Body of pancreas (tissue), 4 donors: ENCODE measurements at regions not wholly inside any gene's neighbourhood (a gene's known extent, or its start where the extent isn't known, plus 50 kb on each side); places are given as distances from the start of the nearest gene placed in this dataset.

Experiments
- POLR2A ChIP-seq, 3 donors: fragments of 450-650 bp; IDR thresholded peaks; one replicate each; pipeline ENCODE4 v1.6.1; 2016; ENCODE audit warnings: antibody characterized with exemption in 3 of 3, mild to moderate bottlenecking in 2 of 3
- TF ChIP-seq, protein P1 (sequence below), 7 experiments: fragments of 450-650 bp in 4 of 7; fragments of 200-600 bp in 3 of 7; sonication (generic) in 3 of 7; IDR thresholded peaks; one replicate each; pipeline ENCODE4 v1.5.1; 2016 to 2019; ENCODE audit warnings: antibody characterized with exemption in 7 of 7

DNA sequence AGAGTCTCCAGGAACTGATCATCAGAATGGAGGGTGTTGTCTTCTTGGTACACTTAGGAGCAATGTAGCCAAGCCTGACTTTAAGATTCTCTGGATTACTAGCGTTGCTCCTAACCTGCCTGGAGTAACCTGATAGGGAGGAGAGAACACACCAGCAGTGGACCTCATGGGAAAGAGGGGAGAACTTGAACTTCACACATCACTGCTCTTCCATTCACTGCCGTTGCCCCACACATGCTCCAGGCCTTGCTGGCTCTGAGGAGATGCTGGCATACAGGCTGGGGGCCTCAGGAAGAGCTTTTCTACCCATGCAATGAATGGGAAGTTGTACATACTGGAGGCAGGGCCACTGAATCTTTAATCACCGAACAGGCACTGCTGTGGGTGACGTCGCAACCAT is 60.3 kb upstream of the ADAMTS16 start:
- TF ChIP-seq, protein P1, sequence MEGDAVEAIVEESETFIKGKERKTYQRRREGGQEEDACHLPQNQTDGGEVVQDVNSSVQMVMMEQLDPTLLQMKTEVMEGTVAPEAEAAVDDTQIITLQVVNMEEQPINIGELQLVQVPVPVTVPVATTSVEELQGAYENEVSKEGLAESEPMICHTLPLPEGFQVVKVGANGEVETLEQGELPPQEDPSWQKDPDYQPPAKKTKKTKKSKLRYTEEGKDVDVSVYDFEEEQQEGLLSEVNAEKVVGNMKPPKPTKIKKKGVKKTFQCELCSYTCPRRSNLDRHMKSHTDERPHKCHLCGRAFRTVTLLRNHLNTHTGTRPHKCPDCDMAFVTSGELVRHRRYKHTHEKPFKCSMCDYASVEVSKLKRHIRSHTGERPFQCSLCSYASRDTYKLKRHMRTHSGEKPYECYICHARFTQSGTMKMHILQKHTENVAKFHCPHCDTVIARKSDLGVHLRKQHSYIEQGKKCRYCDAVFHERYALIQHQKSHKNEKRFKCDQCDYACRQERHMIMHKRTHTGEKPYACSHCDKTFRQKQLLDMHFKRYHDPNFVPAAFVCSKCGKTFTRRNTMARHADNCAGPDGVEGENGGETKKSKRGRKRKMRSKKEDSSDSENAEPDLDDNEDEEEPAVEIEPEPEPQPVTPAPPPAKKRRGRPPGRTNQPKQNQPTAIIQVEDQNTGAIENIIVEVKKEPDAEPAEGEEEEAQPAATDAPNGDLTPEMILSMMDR (IDR thresholded peaks at IDR 0.05) = no peak
- no peak for TF ChIP-seq POLR2A (IDR thresholded peaks at IDR 0.05)
